GM21447 (cell line): ENCODE measurements at regions not wholly inside any gene's neighbourhood (a gene's known extent, or its start where the extent isn't known, plus 50 kb on each side); places are given as distances from the start of the nearest gene placed in this dataset.
"Not testable (repeated sequence)": the region's sequence is repeated elsewhere in the genome, so short reads cannot be mapped to it uniquely, and the experiment has no call there.

Experiments
- ATAC-seq: cut with Tn5 transposase; IDR thresholded peaks from one replicate; pipeline ENCODE4 v1.9.1; 2021; ENCODE audit not compliant: unreplicated experiment

DNA sequence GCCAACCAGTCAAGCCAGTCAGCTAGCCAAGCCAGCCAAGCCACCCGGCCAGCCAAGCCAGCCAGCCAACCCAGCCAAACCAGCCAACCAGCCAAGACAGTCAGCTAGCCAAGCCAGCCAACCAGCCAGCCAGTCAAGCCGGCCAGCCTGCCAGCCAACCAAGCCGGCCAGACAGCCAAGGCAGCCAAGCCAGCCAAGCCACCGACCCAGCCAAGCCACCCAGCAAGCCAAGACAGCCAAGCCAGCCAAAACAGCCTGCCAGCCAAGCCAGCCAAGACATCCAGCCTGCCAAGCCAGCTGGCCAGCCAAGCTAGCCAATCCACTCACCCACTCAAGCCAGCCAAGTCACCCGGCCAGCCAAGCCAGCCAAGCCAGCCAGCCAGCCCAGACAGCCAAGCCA lies 1599.2 kb downstream of the RPIA start:
- ATAC-seq: not testable (repeated sequence)

GRCh38 chr2:90291168-90291883 lies 1599.9 kb downstream of the RPIA start:
- not testable (repeated sequence) for ATAC-seq

- not testable (repeated sequence) for ATAC-seq
Observed at GRCh38 chr2:90291934-90292333, 1600.5 kb downstream of the RPIA start.

DNA sequence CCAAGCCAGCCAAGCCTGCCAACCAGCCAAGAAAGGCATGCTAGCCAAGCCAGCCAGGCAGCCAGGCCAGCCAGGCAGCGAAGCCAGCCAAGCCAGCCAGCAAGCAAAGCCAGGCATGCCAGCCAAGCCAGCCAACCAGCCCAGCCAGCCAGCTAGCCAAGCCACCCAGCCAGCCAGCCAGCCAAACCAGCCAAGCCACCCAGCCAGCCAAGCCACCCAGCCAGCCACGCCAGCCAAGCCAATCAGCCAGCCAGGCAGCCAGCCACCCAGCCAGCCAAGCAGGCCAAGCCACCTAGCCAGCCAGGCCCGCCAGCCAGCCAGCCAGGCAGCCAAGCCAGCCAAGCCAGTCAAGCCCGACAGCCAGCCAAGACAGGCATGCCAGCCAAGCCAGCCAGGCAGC lies 1601.0 kb downstream of the RPIA start:
- ATAC-seq: not testable (repeated sequence)

DNA sequence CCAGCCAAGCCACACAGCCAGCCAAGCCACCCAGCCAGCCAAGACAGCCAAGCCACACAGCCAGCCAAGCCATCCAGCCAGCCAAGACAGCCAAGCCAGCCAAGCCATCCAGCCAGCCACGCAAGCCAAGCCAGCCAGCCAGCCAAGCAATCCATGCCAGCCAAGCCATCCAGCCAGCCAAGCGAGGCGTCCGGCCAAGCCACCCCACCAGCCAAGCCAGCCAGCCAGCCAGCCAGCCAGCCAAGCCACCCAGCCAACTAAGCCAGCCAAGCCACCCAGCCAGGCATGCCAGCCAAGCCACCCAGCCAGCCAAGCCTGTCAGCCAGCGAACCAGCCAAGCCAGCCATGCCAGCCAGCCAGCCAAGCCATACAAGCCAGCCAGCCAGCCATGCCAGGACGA lies 1601.8 kb downstream of the RPIA start:
- not testable (repeated sequence) for ATAC-seq

DNA sequence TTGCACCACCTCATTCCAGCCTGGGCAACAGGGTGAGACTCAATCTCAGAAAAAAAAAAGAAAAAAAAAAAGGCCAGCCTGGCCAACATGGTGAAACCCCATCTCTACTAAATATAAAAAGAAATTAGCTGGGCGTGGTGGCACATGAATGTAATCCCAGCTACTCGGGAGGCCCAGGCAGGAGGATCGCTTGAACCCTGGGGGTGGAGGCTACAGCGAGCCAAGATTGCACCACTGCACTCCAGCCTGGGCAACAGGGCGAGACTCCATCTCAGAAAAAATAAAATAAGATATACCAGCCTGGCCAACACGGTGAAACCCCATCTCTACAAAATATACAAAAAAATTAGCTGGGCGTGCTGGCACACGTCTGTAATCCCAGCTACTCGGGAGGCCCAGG lies 1602.3 kb downstream of the RPIA start:
- ATAC-seq: not testable (repeated sequence)

DNA sequence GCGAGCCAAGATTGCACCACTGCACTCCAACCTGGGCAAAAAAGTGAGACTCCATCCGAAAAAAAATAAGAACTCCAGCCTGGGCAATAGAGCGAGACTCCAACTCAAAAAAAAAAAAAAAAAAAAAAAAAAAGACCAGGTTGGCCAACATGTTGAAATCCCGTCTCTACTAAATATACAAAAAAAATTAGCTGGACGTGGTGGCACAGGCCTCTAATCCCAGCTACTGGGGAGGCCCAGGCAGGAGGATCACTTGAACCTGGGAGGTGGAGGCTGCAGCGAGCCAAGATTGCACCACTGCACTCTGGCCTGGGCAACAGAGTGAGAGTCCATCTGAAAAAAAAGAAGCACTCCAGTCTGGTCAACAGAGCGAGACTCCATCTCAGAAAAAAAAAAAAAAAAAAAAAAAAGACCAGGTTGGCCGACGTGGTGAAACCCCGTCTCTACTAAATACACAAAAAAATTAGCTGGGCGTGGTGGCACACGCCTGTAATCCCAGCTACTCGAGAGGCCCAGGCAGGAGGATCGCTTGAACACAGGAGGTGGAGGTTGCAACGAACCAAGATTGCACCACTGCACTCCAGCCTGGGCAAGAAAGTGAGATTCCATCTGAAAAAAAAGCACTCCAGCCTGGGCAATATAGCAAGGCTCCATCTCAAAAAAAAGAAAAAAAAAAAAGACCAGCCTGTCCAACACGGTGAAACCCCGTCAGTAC lies 1603.7 kb downstream of the RPIA start:
- ATAC-seq: not testable (repeated sequence)

- ATAC-seq: not testable (repeated sequence)
Observed at GRCh38 chr2:90296484-90296777, 1605.0 kb downstream of the RPIA start.

GRCh38 chr2:90297701-90298100 lies 1606.2 kb downstream of the RPIA start:
- ATAC-seq: not testable (repeated sequence)

DNA sequence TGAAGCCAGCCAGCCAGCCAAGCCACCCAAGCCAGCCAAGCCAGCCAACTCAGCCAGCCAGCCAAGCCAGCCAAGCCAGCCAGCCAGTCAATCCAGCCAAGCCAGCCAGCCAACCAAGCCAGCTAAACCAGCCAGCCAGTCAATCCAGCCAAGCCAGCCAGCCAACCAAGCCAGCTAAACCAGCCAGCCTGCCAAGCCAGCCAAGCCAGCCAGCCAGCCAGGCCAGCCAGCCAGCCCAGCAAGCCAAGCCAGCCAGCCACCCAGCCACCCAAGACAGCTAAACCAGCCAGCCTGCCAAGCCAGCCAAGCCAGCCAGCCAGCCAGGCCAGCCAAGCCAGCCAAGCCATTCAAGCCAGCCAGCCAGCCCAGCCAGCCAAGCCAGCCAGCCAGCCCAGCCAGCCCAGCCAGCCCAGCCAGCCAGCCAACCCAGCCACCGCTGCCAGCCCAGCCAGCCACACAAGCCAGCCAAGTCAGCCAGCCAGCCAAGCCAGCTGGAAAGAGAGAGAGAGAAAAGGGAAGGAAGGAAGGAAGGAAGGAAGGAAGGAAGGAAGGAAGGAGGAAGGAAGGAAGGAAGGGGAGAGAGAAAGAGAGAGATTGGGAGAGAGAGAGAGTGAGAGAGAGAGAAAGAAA lies 1606.8 kb downstream of the RPIA start:
- ATAC-seq: not testable (repeated sequence)

DNA sequence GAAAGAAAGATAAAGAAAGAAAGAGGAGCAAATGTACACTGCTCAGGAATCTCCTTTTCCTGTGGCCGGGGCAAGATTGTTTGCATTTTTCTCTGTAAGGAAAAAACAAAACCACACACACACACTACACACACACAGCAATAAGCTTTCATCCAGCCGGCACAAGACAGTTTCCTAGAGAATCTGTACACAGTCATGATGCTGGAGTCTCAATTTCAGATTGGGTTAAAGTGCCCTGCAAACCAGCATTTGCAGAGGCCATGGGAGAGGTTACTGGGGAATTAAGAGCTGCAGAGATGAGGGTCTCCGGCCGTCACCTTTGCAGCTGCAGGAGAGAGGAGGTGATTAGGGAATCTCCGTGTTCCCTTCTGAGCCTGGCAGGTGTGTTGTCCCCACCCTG lies 1607.5 kb downstream of the RPIA start:
- not testable (repeated sequence) for ATAC-seq

DNA sequence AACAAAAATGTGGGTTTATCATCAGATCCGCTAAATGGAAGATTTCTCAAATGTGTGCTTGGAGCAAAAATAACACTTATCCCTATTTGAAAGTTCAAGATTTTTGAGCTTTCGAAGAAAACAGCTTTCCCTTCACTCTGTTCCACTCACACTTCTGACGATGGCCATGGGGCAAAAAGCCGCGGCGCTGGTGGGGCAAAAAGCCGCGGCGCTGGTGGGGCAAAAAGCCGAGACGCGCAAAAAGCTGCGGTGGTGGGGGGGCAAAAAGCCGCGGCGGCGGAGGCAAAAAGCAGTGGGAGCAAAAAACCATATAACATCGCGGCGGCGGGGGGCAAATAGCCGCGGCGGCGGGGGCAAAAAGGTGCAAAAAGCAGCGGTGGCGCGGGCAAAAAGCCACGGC lies 1631.5 kb downstream of the RPIA start:
- ATAC-seq: not testable (repeated sequence)

DNA sequence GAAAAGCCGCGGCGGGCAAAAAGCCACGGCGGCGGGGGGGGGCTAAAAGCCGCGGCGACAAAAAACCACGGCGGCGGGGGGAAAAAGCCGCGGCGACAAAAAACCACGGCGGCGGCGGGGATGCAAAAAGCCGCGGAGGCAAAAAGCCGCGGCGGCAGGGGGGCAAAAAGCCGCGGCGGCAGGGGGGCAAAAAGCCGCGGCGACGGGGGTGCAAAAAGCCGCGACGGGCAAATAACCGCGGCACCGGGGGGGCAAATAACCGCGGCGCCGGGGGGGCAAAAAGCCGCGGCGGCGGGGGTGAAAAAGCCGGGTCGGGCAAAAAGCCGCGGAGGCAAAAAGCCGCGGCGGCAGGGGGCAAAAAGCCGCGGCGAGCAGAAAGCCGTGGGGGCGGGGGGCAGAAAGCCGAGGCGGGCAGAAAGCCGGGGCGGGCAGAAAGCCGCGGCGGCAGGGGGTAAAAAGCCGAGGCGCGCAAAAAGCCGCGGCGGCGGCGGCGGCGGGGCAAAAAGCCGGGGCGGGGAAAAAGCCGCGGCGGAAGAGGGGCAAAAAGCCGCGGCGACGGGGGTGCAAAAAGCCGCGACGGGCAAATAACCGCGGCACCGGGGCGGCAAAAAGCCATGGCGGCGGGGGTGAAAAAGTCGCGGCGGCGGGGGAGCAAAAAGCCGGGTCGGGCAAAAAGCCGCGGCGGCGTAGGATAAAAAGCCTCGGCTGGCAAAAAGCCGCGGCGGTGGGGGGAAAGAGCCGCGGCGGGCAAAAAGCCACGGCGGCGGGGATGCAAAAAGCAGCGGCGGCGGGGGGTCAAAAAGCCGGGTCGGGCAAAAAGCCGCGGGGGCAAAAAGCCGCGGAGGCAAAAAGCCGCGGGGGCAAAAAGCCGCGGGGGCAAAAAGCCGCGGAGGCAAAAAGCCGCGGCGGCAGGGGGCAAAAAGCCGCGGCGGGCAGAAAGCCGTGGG lies 1632.4 kb downstream of the RPIA start:
- ATAC-seq: not testable (repeated sequence)

DNA sequence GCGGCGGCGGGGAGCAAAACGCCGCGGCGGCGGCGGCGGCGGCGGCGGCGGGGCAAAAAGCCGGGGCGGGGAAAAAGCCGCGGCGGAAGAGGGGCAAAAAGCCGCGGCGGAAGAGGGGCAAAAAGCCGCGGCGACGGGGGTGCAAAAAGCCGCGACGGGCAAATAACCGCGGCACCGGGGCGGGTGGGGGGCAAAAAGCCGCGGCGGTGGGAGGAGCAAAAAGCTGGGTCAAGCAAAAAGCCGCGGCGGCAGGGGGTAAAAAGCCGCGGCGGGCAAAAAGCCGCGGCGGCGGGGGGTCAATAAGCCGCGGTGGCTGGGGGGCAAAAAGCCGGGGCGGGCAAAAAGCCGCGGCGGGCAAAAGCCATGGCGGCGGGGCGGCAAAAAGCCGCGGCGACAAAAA lies 1633.2 kb downstream of the RPIA start:
- not testable (repeated sequence) for ATAC-seq

GRCh38 chr2:90325796-90326353 lies 1634.4 kb downstream of the RPIA start:
- not testable (repeated sequence) for ATAC-seq

- ATAC-seq: not testable (repeated sequence)
Observed at GRCh38 chr2:90355546-90355945, 1664.1 kb downstream of the RPIA start.

- not testable (repeated sequence) for ATAC-seq
Observed at GRCh38 chr2:90359344-90359743, 1667.9 kb downstream of the RPIA start.

DNA sequence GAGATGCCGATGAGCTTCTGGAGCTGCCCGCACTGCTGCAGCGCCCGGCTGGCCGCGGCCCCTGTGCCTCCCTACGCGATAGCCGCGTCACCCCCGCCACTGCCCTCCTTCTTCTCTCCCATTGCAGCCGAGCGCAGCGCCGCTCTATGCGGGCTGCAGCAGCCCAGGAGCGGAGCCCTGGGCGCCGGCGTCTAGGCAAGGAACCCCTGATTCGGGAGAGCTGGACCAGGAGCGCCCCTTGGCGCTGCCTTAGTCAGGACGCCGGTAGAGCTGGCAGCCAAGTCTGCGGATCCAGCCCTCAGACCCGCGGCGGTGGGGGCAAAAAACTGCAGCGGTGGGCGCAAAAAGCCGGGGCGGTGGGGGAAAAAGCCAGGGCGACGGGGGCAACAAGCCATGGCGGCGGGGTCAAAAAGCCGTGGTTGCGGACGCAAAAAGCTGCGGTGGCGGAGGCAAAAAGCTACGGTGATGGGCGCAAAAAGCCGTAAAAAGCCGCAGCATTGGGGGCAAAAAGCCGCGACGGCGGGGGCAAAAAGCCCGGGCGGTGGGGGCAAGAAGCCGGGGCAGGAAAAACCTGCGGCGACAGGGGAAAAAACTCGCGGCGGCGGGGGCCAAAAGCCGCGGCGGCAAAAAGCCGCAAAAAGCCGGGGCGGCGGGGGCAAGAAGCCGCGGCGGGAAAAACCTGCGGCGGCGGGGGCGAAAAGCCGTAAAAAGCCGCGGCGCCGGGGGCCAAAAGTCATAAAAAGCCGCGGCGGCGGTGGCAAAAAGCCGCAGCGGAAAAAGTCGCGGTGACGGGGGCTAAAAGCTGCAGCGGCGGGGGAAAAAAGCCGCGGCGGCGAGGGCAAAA lies 1668.6 kb downstream of the RPIA start:
- not testable (repeated sequence) for ATAC-seq

- not testable (repeated sequence) for ATAC-seq
Observed at GRCh38 chr2:90360731-90361035, 1669.2 kb downstream of the RPIA start.
